Hepatocyte (in vitro differentiated cells): ENCODE measurements at regions not wholly inside any gene's neighbourhood (a gene's known extent, or its start where the extent isn't known, plus 50 kb on each side); places are given as distances from the start of the nearest gene placed in this dataset.

Experiments used
- DNase-seq: peaks from one replicate; pipeline ENCODE4 v3.0.0-alpha.2; 2016; ENCODE audit warnings: low spot score
- H2AFZ ChIP-seq: fragments of 200-600 bp; sonication (generic); 2 replicates; pipeline ENCODE4 v1.6.0; 2016; ENCODE audit warnings: antibody characterized with exemption, mild to moderate bottlenecking
- H3K27ac ChIP-seq: fragments of 200-600 bp; sonication (generic); 2 replicates; pipeline ENCODE4 v1.5.1; 2016; ENCODE audit warnings: mild to moderate bottlenecking
- H3K27me3 ChIP-seq: fragments of 200-600 bp; sonication (generic); 2 replicates; pipeline ENCODE4 v1.6.1; 2016
- H3K36me3 ChIP-seq: fragments of 200-600 bp; sonication (generic); replicated peaks from 2 replicates; pipeline ENCODE4 v1.5.1; 2016; ENCODE audit warnings: low read depth; ENCODE audit not compliant: insufficient read depth
- H3K4me1 ChIP-seq: fragments of 200-600 bp; sonication (generic); 2 replicates; pipeline ENCODE4 v1.5.1; 2016; ENCODE audit warnings: mild to moderate bottlenecking, moderate library complexity; ENCODE audit not compliant: insufficient read depth
- H3K4me2 ChIP-seq: fragments of 200-600 bp; sonication (generic); 2 replicates; pipeline ENCODE4 v1.6.0; 2016
- H3K4me3 ChIP-seq: fragments of 200-600 bp; sonication (generic); 2 replicates; pipeline ENCODE4 v1.5.1; 2016; ENCODE audit warnings: mild to moderate bottlenecking
- H3K79me2 ChIP-seq: fragments of 200-600 bp; sonication (generic); 2 replicates; pipeline ENCODE4 v1.6.0; 2017; ENCODE audit warnings: mild to moderate bottlenecking
- H3K9me2 ChIP-seq: fragments of 200-600 bp; sonication (generic); replicated peaks from 2 replicates; pipeline ENCODE4 v1.6.0; 2017; ENCODE audit warnings: mild to moderate bottlenecking; ENCODE audit not compliant: insufficient read depth
- H3K9me3 ChIP-seq: fragments of 200-600 bp; sonication (generic); 2 replicates; pipeline ENCODE4 v1.5.1; 2016; ENCODE audit warnings: low read depth, mild to moderate bottlenecking
- H4K20me1 ChIP-seq: fragments of 200-600 bp; sonication (generic); 2 replicates; pipeline ENCODE4 v1.6.0; 2016; ENCODE audit warnings: mild to moderate bottlenecking; ENCODE audit not compliant: insufficient read depth, poor library complexity, severe bottlenecking
- CTCF ChIP-seq: fragments of 200-600 bp; sonication (generic); IDR thresholded peaks from 2 replicates; pipeline ENCODE4 v1.5.1; 2016; ENCODE audit warnings: antibody characterized with exemption, mild to moderate bottlenecking; ENCODE audit not compliant: poor library complexity
- EZH2 ChIP-seq: fragments of 200-600 bp; sonication (generic); IDR thresholded peaks from 2 replicates; pipeline ENCODE4 v1.6.1; 2016; ENCODE audit warnings: antibody characterized with exemption, mild to moderate bottlenecking, borderline replicate concordance
- EZH2phosphoT487 ChIP-seq: fragments of 200-600 bp; sonication (generic); IDR thresholded peaks from one replicate; pipeline ENCODE4 v1.6.1; 2018; ENCODE audit warnings: antibody characterized with exemption, mild to moderate bottlenecking, low read depth, moderate library complexity; ENCODE audit not compliant: unreplicated experiment, severe bottlenecking
- WGBS: methylation state at CpG from one replicate; pipeline ENCODE4 v1.1.6; 2016; ENCODE audit warnings: low lambda C conversion rate; ENCODE audit errors: missing lambda C conversion rate; 5-methylcytosine and 5-hydroxymethylcytosine counted together

DNA sequence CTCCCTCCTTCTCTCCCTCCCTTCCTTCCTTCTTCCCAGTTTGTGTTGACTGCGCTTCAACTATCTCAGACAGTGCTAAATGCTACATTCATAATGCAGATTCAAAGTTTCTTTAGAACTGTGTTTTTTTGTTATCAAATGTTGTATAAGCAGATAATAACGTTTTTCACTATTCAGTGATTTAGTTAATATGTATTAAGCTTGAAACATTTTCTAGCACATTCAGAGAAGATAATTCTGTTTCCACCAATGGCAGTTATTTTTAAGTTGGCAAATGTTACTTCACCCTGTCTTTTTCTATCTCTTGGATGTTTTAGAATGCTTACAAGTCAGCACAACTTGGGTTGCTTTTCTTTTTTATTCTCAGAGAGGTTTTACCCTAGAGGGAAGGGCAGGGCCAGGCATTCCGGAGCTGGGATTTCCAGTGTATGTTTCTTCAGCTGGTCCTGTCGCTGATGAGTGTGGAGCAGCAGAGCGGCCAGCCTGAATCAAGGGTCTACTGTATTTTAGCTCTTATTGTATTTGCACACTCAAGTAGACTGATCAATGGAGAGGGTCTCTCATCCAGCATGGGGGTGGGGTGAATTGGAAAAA, 162.3 kb upstream of the ARHGAP20 start:
- no peak for TF ChIP-seq EZH2
- no peak for TF ChIP-seq CTCF
- no peak for TF ChIP-seq EZH2phosphoT487
- Histone ChIP-seq H2AFZ (no peak overlapping the region), H3K4me1 (no peaks in the 10 kb centered on the region), H4K20me1 (no peaks in the 10 kb centered on the region), H3K9me2 (no peaks in the 10 kb centered on the region), H3K27me3 (no peaks in the 10 kb centered on the region), H3K79me2 (no peaks in the 10 kb centered on the region), H3K36me3 (no peaks in the 10 kb centered on the region), H3K9me3 (no peaks in the 10 kb centered on the region), H3K27ac (no peak overlapping the region), H3K4me2 (no peak overlapping the region), H3K4me3 (no peak overlapping the region)
- DNase-seq, result no peak
- 79% methylated on average over 5 of the region's 5 CpGs for WGBS

DNA sequence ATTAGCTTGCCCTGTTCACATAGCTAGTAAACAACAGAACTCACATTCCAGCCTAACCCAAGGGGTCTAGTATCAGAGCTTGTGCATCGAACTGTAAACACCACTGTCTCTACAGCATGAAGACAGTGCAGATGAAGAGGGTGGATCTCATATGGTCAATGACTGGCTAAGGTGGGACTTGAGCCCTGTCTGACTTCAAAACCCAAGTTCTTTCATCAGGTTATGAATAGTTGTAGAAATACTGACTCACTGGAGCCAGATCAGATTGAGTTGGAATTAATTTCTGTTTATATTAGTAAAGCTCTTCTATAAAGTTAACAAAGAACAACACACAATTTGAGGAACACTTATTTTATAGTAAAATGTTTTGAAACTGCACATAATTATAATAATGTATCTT, 161.7 kb upstream of the ARHGAP20 start:
- H3K27ac ChIP-seq, result no peak overlapping the region
- no peaks in the 10 kb centered on the region for H3K79me2 ChIP-seq
- H3K9me3 ChIP-seq, result no peaks in the 10 kb centered on the region

GRCh38 chr11:110870816-110871522, 158.7 kb upstream of the ARHGAP20 start:
- no peaks in the 10 kb centered on the region for H3K36me3 ChIP-seq
- H2AFZ ChIP-seq, result no peak overlapping the region
- H3K9me2 ChIP-seq, result no peaks in the 10 kb centered on the region
- WGBS, result 85% methylated on average over 5 of the region's 5 CpGs
- no peaks in the 10 kb centered on the region for H3K9me3 ChIP-seq
- H3K4me3 ChIP-seq, result no peak overlapping the region
- H3K4me2 ChIP-seq, result no peak overlapping the region
- no peaks in the 10 kb centered on the region for H3K4me1 ChIP-seq
- H3K79me2 ChIP-seq, result no peaks in the 10 kb centered on the region
- H3K27ac ChIP-seq, result no peak overlapping the region
- no peaks in the 10 kb centered on the region for H4K20me1 ChIP-seq
- DNase-seq, result no peak
- TF ChIP-seq EZH2 (no peak), EZH2phosphoT487 (no peak)
- H3K27me3 ChIP-seq, result no peaks in the 10 kb centered on the region

More for the DNA sequence above, 161.7 kb upstream of the ARHGAP20 start:
- no peaks in the 10 kb centered on the region for H4K20me1 ChIP-seq
- H3K4me1 ChIP-seq, result no peaks in the 10 kb centered on the region
- H3K4me3 ChIP-seq, result no peak overlapping the region
- WGBS, result 81% methylated on average over 1 of the region's 1 CpG
- H3K27me3 ChIP-seq, result no peaks in the 10 kb centered on the region
- DNase-seq, result no peak
- no peak overlapping the region for H2AFZ ChIP-seq
- H3K9me2 ChIP-seq, result no peaks in the 10 kb centered on the region
- no peak overlapping the region for H3K4me2 ChIP-seq
- TF ChIP-seq EZH2 (no peak), CTCF (no peak), EZH2phosphoT487 (no peak)
- no peaks in the 10 kb centered on the region for H3K36me3 ChIP-seq

GRCh38 chr11:110867951-110868350, 155.7 kb upstream of the ARHGAP20 start:
- H3K9me2 ChIP-seq, result no peaks in the 10 kb centered on the region
- no peak for DNase-seq
- no peak overlapping the region for H2AFZ ChIP-seq
- H3K27ac ChIP-seq, result no peak overlapping the region
- H3K36me3 ChIP-seq, result no peaks in the 10 kb centered on the region
- no peaks in the 10 kb centered on the region for H3K9me3 ChIP-seq
- H3K79me2 ChIP-seq, result no peaks in the 10 kb centered on the region
- WGBS, result 97% methylated on average over 4 of the region's 4 CpGs
- H3K27me3 ChIP-seq, result no peaks in the 10 kb centered on the region
- no peaks in the 10 kb centered on the region for H4K20me1 ChIP-seq
- H3K4me2 ChIP-seq, result no peak overlapping the region
- no peak overlapping the region for H3K4me3 ChIP-seq
- H3K4me1 ChIP-seq, result no peaks in the 10 kb centered on the region
- no peak for TF ChIP-seq EZH2
- no peak for TF ChIP-seq EZH2phosphoT487
- TF ChIP-seq CTCF, result no peak
